K562 (cell line): ENCODE measurements at regions not wholly inside any gene's neighbourhood (a gene's known extent, or its start where the extent isn't known, plus 50 kb on each side); places are given as distances from the start of the nearest gene placed in this dataset.

Experiments
- ATAC-seq: fragments of 200-7000 bp; cut with Tn5 transposase; 3 replicates; pipeline ENCODE4 v1.9.1; 2020; ENCODE audit warnings: moderate library complexity
- BruUV-seq: library from RNA; stranded (reverse); fragments of 400-500 nt; replicated peaks from 2 replicates; lab custom pipeline; 2021; lab: Mats Ljungman, UMichigan
- CTCF ChIA-PET: fragments of 300-600 bp; formaldehyde crosslinking; extraction: SDS; loops from one replicate; lab custom pipeline; 2021; ENCODE audit warnings: low intra/inter-chr PET ratio; lab: Yijun Ruan, JAX
- POLR2A ChIA-PET: fragments of 300-600, 350-650 bp; sonication (Branson Sonifier 250); formaldehyde crosslinking; extraction: SDS; loops from one replicate; lab custom pipeline; 2021; ENCODE audit warnings: antibody characterized with exemption, inconsistent platforms; lab: Yijun Ruan, JAX
- DNase-seq, 4 experiments: peaks; one replicate each; pipeline versions ENCODE4 v3.0.0 to v3.0.0-alpha.2; 2011 to 2018; ENCODE audit warnings: low spot score in 3 of 4, mixed read lengths in 3 of 4; ENCODE audit errors: extremely low read depth in 1 of 4
- FAIRE-seq: peaks from 2 replicates; lab custom pipeline; 2011; peaks lifted over from hg19 to GRCh38; lab: Jason Lieb, UNC
- H2AFZ ChIP-seq: 2 replicates; pipeline ENCODE4 v1.6.0; 2011; ENCODE audit warnings: low read depth, low read length, control low read depth, inconsistent platforms
- H3K27ac ChIP-seq: fragments of 200-600 bp; 3 replicates; pipeline ENCODE4 v1.8.0; 2011; ENCODE audit warnings: low read depth, mild to moderate bottlenecking, control low read depth, inconsistent platforms, low read length, moderate library complexity, mixed read lengths; ENCODE audit errors: extremely low read depth
- H3K27me3 ChIP-seq, 2 experiments: fragments of 300-600 bp in 1 of 2; 2 replicates in 1 of 2; 3 replicates in 1 of 2; pipeline versions ENCODE4 v1.6.0 to v1.8.0; 2011; ENCODE audit warnings: inconsistent platforms in 2 of 2, low read length in 2 of 2, mild to moderate bottlenecking in 1 of 2, mixed read lengths in 1 of 2, moderate library complexity in 1 of 2; ENCODE audit not compliant: control insufficient read depth in 2 of 2, insufficient read depth in 2 of 2
- H3K36me3 ChIP-seq: fragments of 300-600 bp; 3 replicates; pipeline ENCODE4 v1.8.0; 2011; ENCODE audit warnings: mild to moderate bottlenecking, low read length, inconsistent platforms; ENCODE audit not compliant: control insufficient read depth, insufficient read depth
- H3K4me1 ChIP-seq, 2 experiments: fragments of 200-600 bp in 1 of 2; replicated peaks in 1 of 2; 2 replicates in 1 of 2; 3 replicates in 1 of 2; pipeline versions ENCODE4 v1.5.1 to v1.8.0; 2011; ENCODE audit warnings: inconsistent platforms in 2 of 2, low read length in 2 of 2, mild to moderate bottlenecking in 1 of 2, mixed read lengths in 1 of 2, moderate library complexity in 1 of 2; ENCODE audit not compliant: control insufficient read depth in 2 of 2, insufficient read depth in 2 of 2
- H3K4me2 ChIP-seq: 2 replicates; pipeline ENCODE4 v1.6.1; 2011; ENCODE audit warnings: low read length, control low read depth, inconsistent platforms, mixed read lengths; ENCODE audit not compliant: insufficient read depth
- H3K4me3 ChIP-seq: fragments of 200-600 bp; sonication (generic), shearing (Covaris generic); 2 replicates; pipeline ENCODE4 v1.5.1; 2016; ENCODE audit warnings: control low read depth, inconsistent platforms
- H3K79me2 ChIP-seq: fragments of 200-600 bp; 3 replicates; pipeline ENCODE4 v1.8.0; 2011; ENCODE audit warnings: low read length, inconsistent platforms; ENCODE audit not compliant: control insufficient read depth, insufficient read depth
- H3K9ac ChIP-seq, 2 experiments: 2 replicates each; pipeline versions ENCODE4 v1.6.0 to v1.6.1; 2011; ENCODE audit warnings: low read depth in 2 of 2, low read length in 2 of 2, control low read depth in 1 of 2, inconsistent platforms in 1 of 2, mild to moderate bottlenecking in 1 of 2, mixed read lengths in 1 of 2; ENCODE audit not compliant: insufficient read depth in 1 of 2
- H3K9me1 ChIP-seq: one replicate; pipeline ENCODE4 v1.6.0; 2011; ENCODE audit warnings: inconsistent platforms, mild to moderate bottlenecking, low read length, moderate library complexity; ENCODE audit not compliant: control insufficient read depth, insufficient read depth
- H3K9me3 ChIP-seq: replicated peaks from 2 replicates; pipeline ENCODE4 v1.5.1; 2011; ENCODE audit warnings: low read depth, low read length, inconsistent platforms; ENCODE audit not compliant: control insufficient read depth, insufficient read depth
- H4K20me1 ChIP-seq: replicated peaks from 2 replicates; pipeline ENCODE4 v1.6.1; 2011; ENCODE audit warnings: low read length, inconsistent platforms, mixed read lengths; ENCODE audit not compliant: control insufficient read depth, insufficient read depth
- RAD51 ChIP-seq: fragments of 450-650 bp; IDR thresholded peaks from 2 replicates; pipeline ENCODE4 v1.7.1; 2016; ENCODE audit warnings: low read depth, mild to moderate bottlenecking, borderline replicate concordance
- TFE3 ChIP-seq: fragments of 450-650 bp; formaldehyde crosslinking; IDR thresholded peaks from 2 replicates; pipeline ENCODE4 v1.4.0; 2020; ENCODE audit warnings: mild to moderate bottlenecking, mixed read lengths
- XRCC3 ChIP-seq: fragments of 450-650 bp; IDR thresholded peaks from 2 replicates; pipeline ENCODE4 v1.6.1; 2017; ENCODE audit warnings: mild to moderate bottlenecking, moderate library complexity
- WGBS: fragments of 100-300 bp; shearing (Covaris generic); methylation state at CpG from one replicate; pipeline ENCODE4 v1.1.6; 2016; ENCODE audit warnings: low coverage, mixed read lengths; ENCODE audit not compliant: insufficient coverage; ENCODE audit errors: missing lambda C conversion rate; 5-methylcytosine and 5-hydroxymethylcytosine counted together
- in situ Hi-C: fragments of 300-500 bp; cut with MboI; formaldehyde crosslinking; loops from 4 replicates; pipeline ENCODE4 v1.15.0; 2018; ENCODE audit warnings: inconsistent platforms, mixed read lengths
- intact Hi-C: fragments of 100-400 bp; cut with micrococcal nuclease; formaldehyde crosslinking; loops from 2 replicates; pipeline ENCODE4 v1.14.2; 2022

- no peak overlapping the region for H2AFZ ChIP-seq
- TF ChIP-seq XRCC3 (no peak), TFE3 (CRISPR knock-in tag) (peak; percentile 85), RAD51 (0 out of 2 replicates have a peak, but pooled peaks have one; percentile 36)
- no peak overlapping the region for H3K9ac ChIP-seq
- no peaks in the 10 kb centered on the region for H4K20me1 ChIP-seq
- no peak overlapping the region for H3K4me2 ChIP-seq
- ChIA-PET CTCF (interaction anchor here (0.5 kb wide), 1 partner anchor 432 kb away, joined by 3 read pairs; no protein-coding TSS in a partner anchor), POLR2A (no interaction called here)
- WGBS = 2% methylated on average over 9 of the region's 9 CpGs
- H3K9me3 ChIP-seq = no peaks in the 10 kb centered on the region
- no peaks in the 10 kb centered on the region; a peak in 1 of 5 replicates for H3K27me3 ChIP-seq
- ATAC-seq (no peak), DNase-seq (no peak), FAIRE-seq (no peak)
- no peaks in the 10 kb centered on the region for H3K79me2 ChIP-seq
- H3K36me3 ChIP-seq = no peaks in the 10 kb centered on the region
- H3K4me1 ChIP-seq = no peaks in the 10 kb centered on the region
- H3K27ac ChIP-seq = no peak overlapping the region
- in situ Hi-C loops (no loop called here), intact Hi-C loops (no loop called here)
- no peaks in the 10 kb centered on the region for H3K9me1 ChIP-seq
- no TSS peak for BruUV-seq
- H3K4me3 ChIP-seq = no peak overlapping the region
Measured at GRCh38 chr5:103373597-103374472, 115.3 kb downstream of the MACIR start.
